ENCODE measurements at regions not wholly inside any gene's neighbourhood (a gene's known extent, or its start where the extent isn't known, plus 50 kb on each side); places are given as distances from the start of the nearest gene placed in this dataset.

GRCh38 chr15:55008421-55008820, 188.3 kb downstream of the RSL24D1 start:
- no peak for TF ChIP-seq SP1 (IDR thresholded peaks at IDR 0.05; ENCODE audit: low read depth)
- TF ChIP-seq RAD21 (IDR thresholded peaks at IDR 0.05; ENCODE audit: low read depth): no peak
- TF ChIP-seq POLR2A (IDR thresholded peaks at IDR 0.05; ENCODE audit: borderline replicate concordance, extremely low read depth, insufficient read depth, insufficient read length): no peak
- no peak for TF ChIP-seq POLR2AphosphoS5 (IDR thresholded peaks at IDR 0.05; ENCODE audit: low read depth, low read length)

All from HCT116 (cell line).